Fibroblast of mammary gland (primary cell): ENCODE measurements at regions not wholly inside any gene's neighbourhood (a gene's known extent, or its start where the extent isn't known, plus 50 kb on each side); places are given as distances from the start of the nearest gene placed in this dataset.
A peak's percentile ranks its signal among the peaks of the same experiment; 100 is the strongest.
"Not testable (repeated sequence)": the region's sequence is repeated elsewhere in the genome, so short reads cannot be mapped to it uniquely, and the experiment has no call there.

Experiments
- DNase-seq: peaks from one replicate; pipeline ENCODE4 v3.0.0-alpha.2; 2010; ENCODE audit warnings: low read depth
- H3K4me3 ChIP-seq: 2 replicates; pipeline ENCODE4 v1.5.1; 2011; ENCODE audit warnings: low read depth, mild to moderate bottlenecking, low read length, moderate library complexity; ENCODE audit not compliant: control insufficient read depth
- TF ChIP-seq, protein P1 (sequence below): conservative IDR thresholded peaks from 2 replicates; pipeline ENCODE4 v1.5.1; 2011; ENCODE audit warnings: low read depth, low read length, inconsistent platforms; ENCODE audit not compliant: control insufficient read depth, insufficient read depth

DNA sequence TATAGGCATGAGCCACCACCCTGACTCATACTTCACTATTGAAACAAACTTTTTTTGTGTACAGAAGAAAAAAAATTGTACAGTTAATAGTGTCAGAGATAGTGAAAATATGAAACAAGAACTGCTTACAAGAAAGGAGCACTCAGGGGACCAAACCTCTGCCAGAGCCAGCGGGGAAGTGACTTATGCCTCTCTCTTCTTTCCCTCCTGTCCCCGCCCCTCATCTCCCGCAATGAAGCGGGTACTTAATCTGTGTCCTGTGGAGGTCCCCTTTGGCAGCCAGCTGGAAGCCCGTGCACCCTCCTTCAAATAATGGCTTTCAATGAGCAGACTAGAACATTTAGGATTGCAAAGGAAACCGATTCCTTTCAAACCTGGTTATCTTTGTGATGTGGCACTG is 51.5 kb downstream of the PPIAL4A start:
- H3K4me3 ChIP-seq, DNase-seq: not testable (repeated sequence)

DNA sequence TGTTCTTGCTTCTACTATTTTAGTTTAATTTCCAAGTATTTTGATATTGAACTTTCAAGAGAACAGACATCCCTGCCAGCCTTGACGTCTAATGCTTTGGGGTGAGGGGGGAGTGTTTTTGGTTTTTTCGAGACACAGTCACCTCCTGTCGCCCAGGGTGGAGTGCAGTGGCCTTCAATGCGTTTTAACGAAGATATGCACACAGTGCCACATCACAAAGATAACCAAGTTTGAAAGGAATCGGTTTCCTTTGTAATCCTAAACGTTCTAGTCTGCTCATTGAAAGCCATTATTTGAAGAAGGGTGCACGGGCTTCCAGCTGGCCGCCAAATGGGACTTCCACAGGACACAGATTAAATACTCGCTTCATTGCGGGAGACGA is 52.3 kb downstream of the PPIAL4A start:
- H3K4me3 ChIP-seq: peak overlapping the region; percentile 47
- not testable (repeated sequence) for DNase-seq

DNA sequence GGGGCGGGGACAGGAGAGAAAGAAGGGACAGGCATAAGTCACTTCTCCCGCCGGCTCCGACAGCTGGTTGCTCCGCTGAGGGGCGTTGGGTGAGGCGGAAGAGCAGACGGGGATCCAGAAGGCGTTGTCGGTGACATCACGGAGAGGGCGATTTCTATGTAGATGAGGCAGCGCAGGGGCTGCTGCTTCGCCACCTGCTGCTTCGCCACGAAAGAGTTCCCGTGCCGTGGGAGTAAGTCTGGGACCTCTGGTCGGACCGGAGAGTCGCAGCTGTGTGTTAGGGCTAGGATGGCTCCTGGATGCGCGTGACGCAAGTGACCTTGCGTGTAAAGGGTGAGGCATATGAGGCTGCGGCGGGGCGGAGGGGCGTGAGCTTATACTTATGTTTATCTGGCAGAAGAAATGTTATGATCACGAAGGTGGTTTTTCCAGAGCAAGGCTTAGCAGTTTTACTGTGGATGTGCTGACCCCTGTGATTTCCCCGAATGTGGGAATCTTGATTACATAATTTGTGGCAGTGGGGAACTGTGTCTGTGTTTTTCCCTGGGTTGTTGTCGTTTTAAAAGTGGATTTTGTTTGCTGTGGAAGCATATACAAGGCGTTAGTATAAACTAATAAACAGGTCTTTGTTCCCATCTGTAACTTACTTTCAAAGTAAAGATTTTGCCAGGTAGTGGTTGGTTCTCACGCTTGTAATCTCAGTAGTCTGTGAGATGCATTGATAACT is 52.8 kb downstream of the PPIAL4A start:
- peak; percentile 84 for DNase-seq
- peak overlapping the region; percentile 47 for H3K4me3 ChIP-seq

DNA sequence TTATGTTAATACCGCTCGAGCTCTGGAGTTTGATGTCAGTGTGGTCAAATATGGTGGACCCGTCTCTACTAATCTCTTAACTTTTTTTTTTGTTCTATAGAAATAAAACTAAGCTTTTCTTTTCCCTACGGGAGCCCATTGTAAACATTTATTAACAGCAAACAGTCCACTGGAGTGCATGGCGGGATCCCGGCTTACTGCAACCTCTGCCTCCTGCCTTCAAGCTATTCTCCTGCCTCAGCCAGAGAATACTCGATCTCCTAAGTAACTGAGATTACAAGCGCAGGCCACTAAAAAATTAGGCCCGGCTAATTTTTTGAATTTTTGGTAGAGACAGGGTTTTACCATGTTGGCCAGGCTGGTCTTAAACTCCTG is 53.4 kb downstream of the PPIAL4A start:
- DNase-seq, H3K4me3 ChIP-seq: not testable (repeated sequence)

DNA sequence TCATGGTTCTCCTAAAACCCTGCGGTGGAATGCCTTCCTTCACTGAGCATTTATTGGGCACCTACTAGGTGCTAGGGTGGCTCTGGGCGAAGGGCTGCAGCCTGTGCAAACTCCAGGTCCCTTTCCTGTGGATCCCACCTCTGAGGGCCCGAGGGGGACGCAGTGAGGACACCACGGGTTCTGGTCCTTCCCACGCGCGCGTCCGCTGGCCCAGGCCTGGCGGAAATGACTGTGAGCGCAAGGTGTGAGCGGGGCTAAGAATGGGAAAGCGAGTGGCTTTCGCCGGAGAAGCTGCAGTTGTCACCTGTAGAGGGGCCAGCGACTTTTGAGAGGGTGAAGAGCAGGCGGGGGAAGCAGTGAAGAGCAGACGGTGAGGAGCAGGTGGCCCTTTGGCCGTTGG is 55.1 kb downstream of the PPIAL4A start:
- not testable (repeated sequence) for H3K4me3 ChIP-seq, DNase-seq

DNA sequence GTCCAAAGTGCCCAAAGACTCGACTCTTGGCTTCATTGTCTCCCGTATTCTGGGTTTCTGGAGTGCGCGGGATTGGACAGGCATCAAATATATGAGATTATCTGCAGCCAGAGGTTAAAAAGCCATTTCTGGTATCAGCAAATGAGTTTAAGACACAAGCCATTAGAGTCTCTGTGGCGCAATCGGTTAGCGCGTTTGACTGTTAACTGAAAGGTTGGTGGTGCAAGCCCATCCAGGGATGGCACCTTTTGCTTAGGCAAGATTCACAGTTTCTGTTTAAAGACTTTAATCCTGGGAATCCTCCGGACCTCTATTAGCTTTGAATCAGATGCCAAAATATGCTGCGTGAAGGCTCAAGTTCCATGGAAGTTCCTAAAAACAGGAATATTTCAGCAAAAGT is 55.6 kb downstream of the PPIAL4A start:
- DNase-seq, H3K4me3 ChIP-seq: not testable (repeated sequence)

DNA sequence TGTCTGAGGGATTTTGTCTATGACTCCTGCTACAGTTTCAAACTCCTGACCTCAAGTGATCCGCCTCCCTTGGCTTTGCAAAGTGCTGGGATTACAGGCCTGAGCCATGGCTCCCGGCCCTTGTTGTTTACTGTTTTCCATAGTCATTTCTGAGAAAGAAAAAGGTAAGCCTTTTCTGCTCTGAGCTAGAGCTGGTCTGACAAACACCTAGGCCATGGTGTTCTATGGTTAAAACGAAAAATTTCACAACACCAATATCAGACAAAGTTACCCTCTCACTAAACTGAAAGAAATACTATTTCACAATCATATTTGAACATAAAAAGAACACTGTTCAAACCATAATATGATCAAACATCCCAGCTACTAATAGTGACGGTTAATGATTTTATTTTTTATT is 57.5 kb downstream of the PPIAL4A start:
- not testable (repeated sequence) for DNase-seq, H3K4me3 ChIP-seq

DNA sequence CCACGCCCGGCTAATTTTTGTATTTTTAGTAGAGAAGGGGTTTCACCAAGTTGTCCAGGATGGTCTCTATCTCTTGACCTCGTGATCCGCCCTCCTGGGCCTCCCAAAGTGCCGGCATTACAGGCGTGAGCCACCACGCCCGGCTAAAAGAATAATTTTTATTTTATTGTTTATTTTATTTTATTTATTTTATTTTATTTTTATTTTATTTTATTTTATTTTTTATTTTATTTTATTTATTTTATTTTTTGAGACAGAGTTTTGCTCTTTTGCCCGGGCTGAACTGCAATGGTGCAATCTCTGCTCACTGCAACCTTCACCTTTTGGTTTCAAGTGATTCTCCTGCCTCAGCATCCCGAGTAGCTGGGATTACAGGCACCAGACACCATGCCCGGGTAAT is 60.2 kb downstream of the PPIAL4A start:
- H3K4me3 ChIP-seq: not testable (repeated sequence)

DNA sequence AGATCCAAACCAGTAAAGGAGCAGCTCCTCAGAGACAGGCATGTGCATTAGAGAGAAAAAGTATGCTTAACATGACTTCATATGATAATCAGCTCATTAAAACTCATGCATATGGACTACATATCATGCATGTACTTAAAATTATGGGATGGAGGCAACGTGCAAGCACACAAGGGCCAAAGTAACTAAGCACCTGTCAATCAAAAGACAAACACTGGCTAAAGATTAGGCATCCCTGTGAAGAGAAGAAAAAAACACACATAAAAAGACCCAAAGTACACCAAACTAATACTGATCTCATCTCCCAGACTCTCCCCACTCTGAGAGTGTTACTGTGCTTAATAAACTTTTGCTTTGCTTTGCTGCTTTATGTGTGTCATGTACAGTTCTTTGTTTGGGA is 61.1 kb downstream of the PPIAL4A start:
- DNase-seq, H3K4me3 ChIP-seq: not testable (repeated sequence)

More for the DNA sequence above, 60.2 kb downstream of the PPIAL4A start:
- DNase-seq: not testable (repeated sequence)

DNA sequence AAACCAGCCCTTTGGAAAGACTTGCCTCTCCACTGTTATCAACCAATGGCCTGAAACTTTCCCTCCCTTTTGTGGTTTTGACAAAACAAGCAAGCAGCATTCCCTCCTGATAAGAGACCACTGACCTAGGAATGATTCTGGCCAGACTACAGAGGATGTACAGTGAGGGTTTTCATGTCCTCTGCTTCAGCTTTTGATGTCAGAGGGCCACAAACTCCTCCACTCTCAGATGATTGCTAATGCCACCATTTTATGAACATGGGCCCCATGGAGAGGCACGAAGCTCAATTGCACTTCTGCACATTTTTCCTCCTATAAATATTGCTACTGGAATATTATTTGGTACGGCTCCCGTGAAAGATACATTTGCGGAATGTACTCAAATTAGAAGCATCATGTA is 61.5 kb downstream of the PPIAL4A start:
- not testable (repeated sequence) for DNase-seq, H3K4me3 ChIP-seq

DNA sequence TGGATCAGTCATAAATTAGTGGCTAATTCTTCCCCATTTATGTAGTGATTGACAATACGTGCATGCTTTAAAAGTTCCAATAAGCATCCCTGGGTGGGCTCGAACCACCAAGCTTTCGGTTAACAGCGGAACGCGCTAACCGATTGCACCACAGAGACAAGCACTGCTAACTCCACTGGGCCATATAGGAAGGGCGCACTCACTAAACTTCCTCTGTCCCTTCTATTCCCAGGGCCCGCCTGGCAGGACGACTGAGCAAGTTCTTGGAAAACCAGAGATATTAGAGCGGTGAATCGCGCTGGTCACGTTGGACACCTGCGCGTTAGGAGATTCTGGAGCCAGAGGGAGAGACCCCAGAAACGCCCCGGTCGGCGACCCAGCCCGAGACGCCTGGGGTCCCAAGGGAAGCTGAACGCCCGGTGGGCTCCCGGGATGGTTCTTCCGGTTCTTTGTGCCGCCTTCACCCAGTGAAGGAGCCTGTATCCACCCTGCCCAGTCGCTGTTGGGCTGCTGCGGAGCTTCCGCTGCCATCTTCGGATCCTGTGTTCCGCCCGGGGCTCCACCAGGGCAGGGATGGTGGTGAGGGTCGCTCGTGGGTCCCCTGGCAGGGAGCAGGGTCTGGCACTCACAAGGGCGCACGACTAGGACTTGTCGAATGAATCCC is 62.8 kb downstream of the PPIAL4A start:
- DNase-seq, H3K4me3 ChIP-seq: not testable (repeated sequence)

DNA sequence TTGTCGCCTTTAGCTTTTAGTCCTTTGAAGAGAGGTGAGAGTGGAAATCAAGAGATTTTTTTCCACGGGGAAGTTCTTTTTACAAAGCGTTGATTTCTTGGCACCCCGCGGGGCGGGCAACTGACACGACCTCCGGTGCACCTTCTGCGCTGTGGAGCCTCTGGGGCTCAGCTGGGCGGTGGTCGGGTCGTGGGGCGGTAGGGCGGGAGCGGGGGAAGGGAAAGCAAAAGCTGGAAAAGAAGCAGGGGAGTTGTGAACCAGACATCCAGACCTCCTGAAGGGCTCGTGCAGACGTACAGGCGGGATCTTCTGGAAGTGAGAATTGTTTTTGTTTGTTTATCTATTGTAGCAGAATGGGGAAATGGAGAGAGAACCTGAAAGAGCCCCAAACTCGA is 63.3 kb downstream of the PPIAL4A start:
- not testable (repeated sequence) for H3K4me3 ChIP-seq, DNase-seq

DNA sequence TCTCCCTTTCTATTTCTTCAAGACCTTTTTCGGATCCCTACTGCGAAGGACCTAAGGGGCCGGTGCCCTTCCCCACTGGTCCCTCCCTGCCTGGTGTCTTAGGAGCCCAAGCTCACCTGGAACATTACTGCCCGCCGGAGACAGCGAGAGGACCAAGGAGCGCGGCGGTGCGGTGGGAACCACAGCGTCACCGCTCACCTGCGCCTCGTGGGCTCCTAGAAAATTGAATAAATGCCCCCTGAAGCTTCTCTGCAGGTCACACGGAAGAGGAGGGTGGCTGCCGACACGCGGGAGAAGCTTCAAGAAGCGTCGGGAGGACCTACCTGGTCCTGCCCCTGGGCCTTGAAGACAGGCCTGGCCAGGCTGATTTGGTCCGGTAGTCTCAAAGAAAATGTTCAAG is 65.2 kb downstream of the PPIAL4A start:
- no peak overlapping the region for H3K4me3 ChIP-seq
- DNase-seq: no peak
- TF ChIP-seq, protein P1, sequence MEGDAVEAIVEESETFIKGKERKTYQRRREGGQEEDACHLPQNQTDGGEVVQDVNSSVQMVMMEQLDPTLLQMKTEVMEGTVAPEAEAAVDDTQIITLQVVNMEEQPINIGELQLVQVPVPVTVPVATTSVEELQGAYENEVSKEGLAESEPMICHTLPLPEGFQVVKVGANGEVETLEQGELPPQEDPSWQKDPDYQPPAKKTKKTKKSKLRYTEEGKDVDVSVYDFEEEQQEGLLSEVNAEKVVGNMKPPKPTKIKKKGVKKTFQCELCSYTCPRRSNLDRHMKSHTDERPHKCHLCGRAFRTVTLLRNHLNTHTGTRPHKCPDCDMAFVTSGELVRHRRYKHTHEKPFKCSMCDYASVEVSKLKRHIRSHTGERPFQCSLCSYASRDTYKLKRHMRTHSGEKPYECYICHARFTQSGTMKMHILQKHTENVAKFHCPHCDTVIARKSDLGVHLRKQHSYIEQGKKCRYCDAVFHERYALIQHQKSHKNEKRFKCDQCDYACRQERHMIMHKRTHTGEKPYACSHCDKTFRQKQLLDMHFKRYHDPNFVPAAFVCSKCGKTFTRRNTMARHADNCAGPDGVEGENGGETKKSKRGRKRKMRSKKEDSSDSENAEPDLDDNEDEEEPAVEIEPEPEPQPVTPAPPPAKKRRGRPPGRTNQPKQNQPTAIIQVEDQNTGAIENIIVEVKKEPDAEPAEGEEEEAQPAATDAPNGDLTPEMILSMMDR: no peak

DNA sequence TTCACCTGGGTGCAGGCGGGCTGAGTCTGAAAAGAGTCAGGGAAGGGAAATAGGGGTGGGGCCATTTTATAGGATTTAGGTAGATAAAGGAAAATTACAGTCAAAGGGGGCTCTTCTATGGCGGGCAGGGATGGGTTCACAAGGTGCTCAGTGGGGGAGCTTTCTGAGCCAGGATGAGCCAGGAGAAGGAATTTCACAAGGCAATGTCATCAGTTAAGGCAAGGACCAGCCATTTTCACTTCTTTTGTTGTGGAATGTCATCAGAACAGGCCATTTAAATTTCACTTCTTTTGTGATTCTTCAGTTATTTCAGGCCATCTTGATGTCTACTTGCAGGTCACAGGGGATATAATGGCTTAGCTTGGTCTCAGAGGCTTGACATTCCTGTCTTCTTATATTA is 66.4 kb downstream of the PPIAL4A start:
- H3K4me3 ChIP-seq, DNase-seq: not testable (repeated sequence)

DNA sequence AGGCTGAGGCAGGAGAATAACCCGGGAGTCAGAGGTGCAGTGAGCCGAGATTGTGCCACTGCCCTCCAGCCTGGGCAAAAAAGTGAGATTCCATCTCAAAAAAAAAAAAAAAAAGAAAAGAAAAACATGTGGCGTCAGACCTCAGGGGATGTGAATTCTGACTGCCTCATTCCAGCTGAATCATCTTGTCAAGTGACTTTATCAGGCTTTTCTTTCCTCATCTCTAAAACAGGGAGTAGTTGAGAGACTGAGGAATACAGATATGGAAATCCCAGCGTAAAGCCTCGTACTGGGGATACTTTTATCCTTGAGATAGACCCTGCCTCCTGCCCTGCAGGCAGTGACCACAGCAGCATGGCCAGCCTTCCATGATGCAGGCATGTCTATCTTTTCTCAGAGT is 76.4 kb downstream of the PPIAL4A start:
- DNase-seq: not testable (repeated sequence)

DNA sequence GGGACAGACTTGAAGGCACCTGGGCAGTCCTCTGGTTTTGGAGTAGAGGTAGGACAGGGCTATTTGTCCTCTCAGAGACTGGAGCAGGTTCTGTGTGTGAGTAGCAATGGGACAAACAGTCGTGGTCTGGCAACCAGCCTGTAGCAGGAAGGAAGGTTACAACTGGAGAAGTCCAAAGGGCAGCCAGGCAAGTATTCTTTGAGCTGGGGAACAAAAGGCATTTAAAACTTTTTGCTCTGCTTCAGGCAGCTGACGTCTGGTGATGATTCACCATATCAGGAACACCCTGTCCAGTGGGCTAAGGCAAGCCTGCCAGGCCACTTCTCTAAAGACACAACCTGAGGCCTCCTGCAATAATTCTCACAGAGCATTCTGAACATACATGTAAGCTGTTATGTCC is 83.3 kb downstream of the PPIAL4A start:
- peak; percentile 59 for DNase-seq

More for the DNA sequence above, 76.4 kb downstream of the PPIAL4A start:
- H3K4me3 ChIP-seq: not testable (repeated sequence)

DNA sequence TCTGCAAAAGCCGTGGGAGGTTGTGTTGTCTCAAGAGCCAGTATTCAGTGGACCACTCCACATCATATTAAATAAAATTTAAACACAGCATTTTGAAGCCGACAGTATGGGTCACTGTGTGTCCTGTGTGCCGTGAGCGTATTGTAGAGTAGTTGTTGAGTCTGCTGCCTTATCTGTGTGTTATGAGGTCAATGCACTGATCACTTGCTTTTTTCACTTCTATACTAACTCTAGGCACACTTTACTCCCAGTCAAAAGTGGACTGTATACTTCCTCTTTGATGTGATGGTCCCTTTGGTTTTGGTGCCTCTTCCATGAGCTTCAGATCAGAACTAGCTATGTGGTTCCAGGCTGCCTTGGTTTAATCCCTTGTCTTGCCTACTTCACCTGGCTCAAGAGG is 84.3 kb downstream of the PPIAL4A start:
- DNase-seq, H3K4me3 ChIP-seq: not testable (repeated sequence)

More for the DNA sequence above, 83.3 kb downstream of the PPIAL4A start:
- not testable (repeated sequence) for H3K4me3 ChIP-seq

DNA sequence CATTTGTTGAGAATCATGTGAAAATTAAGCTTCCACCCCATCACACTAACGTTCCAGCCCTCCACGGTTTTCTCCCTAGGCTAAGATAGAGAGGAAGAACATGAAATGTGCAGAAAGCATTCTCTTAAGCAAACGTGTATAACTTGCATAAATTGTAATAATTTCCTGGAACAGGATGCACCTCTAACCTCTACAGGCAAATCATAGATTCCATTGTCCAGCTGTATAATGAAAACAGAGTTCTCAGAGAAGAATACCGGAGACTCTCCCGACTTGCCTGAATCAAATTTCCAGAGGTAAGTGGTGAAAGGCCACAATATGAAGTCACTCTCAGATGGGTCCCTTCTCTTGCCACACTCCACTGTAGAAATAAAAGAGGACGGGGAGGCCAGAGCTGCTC is 87.7 kb downstream of the PPIAL4A start:
- DNase-seq, H3K4me3 ChIP-seq: not testable (repeated sequence)
